GM12891 (cell line): ENCODE measurements at regions not wholly inside any gene's neighbourhood (a gene's known extent, or its start where the extent isn't known, plus 50 kb on each side); places are given as distances from the start of the nearest gene placed in this dataset.

ENCODE experiments used
- POLR2A ChIP-seq: IDR thresholded peaks from 2 replicates; pipeline ENCODE4 v1.6.1; 2011; ENCODE audit warnings: low read depth, low read length, control low read depth
- POLR2AphosphoS5 ChIP-seq: IDR thresholded peaks from 2 replicates; pipeline ENCODE4 v1.6.1; 2011; ENCODE audit warnings: low read depth, low read length, control low read depth
- POU2F2 ChIP-seq: IDR thresholded peaks from 2 replicates; pipeline ENCODE4 v1.6.1; 2011; ENCODE audit warnings: low read depth, mild to moderate bottlenecking, control low read depth, low read length, moderate library complexity
- TAF1 ChIP-seq: IDR thresholded peaks from 2 replicates; pipeline ENCODE4 v1.6.1; 2011; ENCODE audit warnings: low read depth, low read length, control low read depth

DNA sequence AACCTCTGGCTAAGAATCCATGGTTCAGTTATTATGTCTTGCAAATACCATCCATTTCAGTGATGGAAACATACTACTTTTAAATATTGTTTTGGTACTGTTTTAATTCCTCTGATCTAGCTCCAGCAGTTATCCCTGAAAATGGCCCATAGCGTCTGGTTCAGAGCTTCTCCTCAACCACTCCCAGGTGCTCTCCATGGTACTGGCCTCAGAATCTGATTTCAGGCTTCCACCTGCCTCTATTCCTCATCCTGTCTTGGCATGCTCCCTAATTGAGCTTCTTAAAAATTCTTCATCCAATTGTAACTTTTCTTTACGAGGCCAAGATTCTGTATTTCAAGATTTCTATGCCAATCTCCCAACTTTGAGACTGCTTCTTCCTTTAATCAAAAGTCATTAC is 236.3 kb downstream of the HTR7 start:
- TF ChIP-seq POU2F2 (no peak), POLR2A (no peak), TAF1 (no peak), POLR2AphosphoS5 (no peak)
